ENCODE measurements at regions not wholly inside any gene's neighbourhood (a gene's known extent, or its start where the extent isn't known, plus 50 kb on each side); places are given as distances from the start of the nearest gene placed in this dataset.

GRCh38 chr2:611519-611918 lies 65.7 kb downstream of the TMEM18 start:
- no peak for ATAC-seq (replicated peaks in 6 of 8)
- Histone ChIP-seq H3K4me3 (no peak overlapping the region), H3K4me1 (replicated peaks in 1 of 2) (peaks cover 9% of the 10 kb centered on the region in 2 donors), H3K27ac (no peak overlapping the region)
- in situ Hi-C loops (cut with MboI; ENCODE audit: low pct_unique_long_range_greater_than_20kb in 2 of 9, low sequenced_read_pairs in 9 of 9, unreplicated experiment in 9 of 9) = no loop called here
- 33 to 100% (median 81%) methylated on average over 1 to 4 of the region's 5 CpGs; no CpG with 5 or more reads in 3 of the 10 experiments for WGBS, 10 experiments

- in situ Hi-C loops (cut with MboI; ENCODE audit: low pct_unique_long_range_greater_than_20kb in 2 of 9, low sequenced_read_pairs in 9 of 9, unreplicated experiment in 9 of 9) = no loop called here
- peaks cover 9% of the 10 kb centered on the region in 2 donors for H3K4me1 ChIP-seq (replicated peaks in 1 of 2)
- no peak overlapping the region for H3K27ac ChIP-seq
- WGBS, 10 experiments = 26 to 100% (median 58%) methylated on average over 1 to 3 of the region's 3 CpGs; no CpG with 5 or more reads in 3 of the 10 experiments
- H3K4me3 ChIP-seq = no peak overlapping the region
- ATAC-seq (replicated peaks in 6 of 8) = peak in 5 of 8 experiments; percentile 48 to 73 (median 50)
These were observed 66.7 kb downstream of the TMEM18 start for GRCh38 chr2:610491-610890.

- in situ Hi-C loops (cut with MboI; ENCODE audit: low pct_unique_long_range_greater_than_20kb in 2 of 9, low sequenced_read_pairs in 9 of 9, unreplicated experiment in 9 of 9) = no loop called here
- 60 to 100% (median 82%) methylated on average over 1 to 2 of the region's 8 CpGs; no CpG with 5 or more reads in 7 of the 10 experiments for WGBS, 10 experiments
- no peak overlapping the region for H3K4me3 ChIP-seq
- H3K27ac ChIP-seq = no peak overlapping the region
- no peak for ATAC-seq (replicated peaks in 6 of 8)
- peaks cover 9% of the 10 kb centered on the region in 2 donors for H3K4me1 ChIP-seq (replicated peaks in 1 of 2)
These were observed 67.3 kb downstream of the TMEM18 start for GRCh38 chr2:609881-610280.

GRCh38 chr2:609449-609848 lies 67.8 kb downstream of the TMEM18 start:
- in situ Hi-C loops (cut with MboI; ENCODE audit: low pct_unique_long_range_greater_than_20kb in 2 of 9, low sequenced_read_pairs in 9 of 9, unreplicated experiment in 9 of 9) = no loop called here
- Histone ChIP-seq H3K27ac (no peak overlapping the region), H3K4me3 (no peak overlapping the region), H3K4me1 (replicated peaks in 1 of 2) (peaks cover 9% of the 10 kb centered on the region in 2 donors)
- WGBS, 10 experiments = 79 to 100% (median 88%) methylated on average over 2 to 10 of the region's 10 CpGs; no CpG with 5 or more reads in 4 of the 10 experiments
- ATAC-seq (replicated peaks in 6 of 8) = no peak

- ATAC-seq (replicated peaks in 6 of 8) = no peak
- no peak overlapping the region for H3K4me3 ChIP-seq
- 0 to 100% (median 92%) methylated on average over 1 of the region's 7 CpGs; no CpG with 5 or more reads in 6 of the 10 experiments for WGBS, 10 experiments
These were observed 68.5 kb downstream of the TMEM18 start for GRCh38 chr2:608711-609110.

GRCh38 chr2:608297-608696 lies 68.9 kb downstream of the TMEM18 start:
- Histone ChIP-seq H3K27ac (no peak overlapping the region), H3K4me3 (no peak overlapping the region), H3K4me1 (replicated peaks in 1 of 2) (peaks cover 9% of the 10 kb centered on the region in 2 donors)
- in situ Hi-C loops (cut with MboI; ENCODE audit: low pct_unique_long_range_greater_than_20kb in 2 of 9, low sequenced_read_pairs in 9 of 9, unreplicated experiment in 9 of 9) = no loop called here
- no peak for ATAC-seq (replicated peaks in 6 of 8)
- WGBS, 10 experiments = 6 to 89% (median 60%) methylated on average over 1 to 4 of the region's 6 CpGs; no CpG with 5 or more reads in 3 of the 10 experiments

More at GRCh38 chr2:608711-609110, 68.5 kb downstream of the TMEM18 start:
- peaks cover 9% of the 10 kb centered on the region in 2 donors for H3K4me1 ChIP-seq (replicated peaks in 1 of 2)
- H3K27ac ChIP-seq = no peak overlapping the region
- in situ Hi-C loops (cut with MboI; ENCODE audit: low pct_unique_long_range_greater_than_20kb in 2 of 9, low sequenced_read_pairs in 9 of 9, unreplicated experiment in 9 of 9) = no loop called here

- Histone ChIP-seq H3K27ac (no peak overlapping the region), H3K4me1 (replicated peaks in 1 of 2) (peaks cover 9% of the 10 kb centered on the region in 2 donors), H3K4me3 (no peak overlapping the region)
- in situ Hi-C loops (cut with MboI; ENCODE audit: low pct_unique_long_range_greater_than_20kb in 2 of 9, low sequenced_read_pairs in 9 of 9, unreplicated experiment in 9 of 9) = no loop called here
- ATAC-seq (replicated peaks in 6 of 8) = no peak
- WGBS, 10 experiments = 20 to 100% (median 66%) methylated on average over 1 to 4 of the region's 4 CpGs; no CpG with 5 or more reads in 4 of the 10 experiments
These were observed 69.5 kb downstream of the TMEM18 start for GRCh38 chr2:607709-608108.

GRCh38 chr2:607172-607571 lies 70.0 kb downstream of the TMEM18 start:
- WGBS, 10 experiments = 19 to 100% (median 81%) methylated on average over 1 to 6 of the region's 9 CpGs; no CpG with 5 or more reads in 3 of the 10 experiments
- H3K4me1 ChIP-seq (replicated peaks in 1 of 2) = peaks cover 9% of the 10 kb centered on the region in 2 donors
- H3K4me3 ChIP-seq = no peak overlapping the region
- ATAC-seq (replicated peaks in 6 of 8) = no peak
- no peak overlapping the region for H3K27ac ChIP-seq
- in situ Hi-C loops (cut with MboI; ENCODE audit: low pct_unique_long_range_greater_than_20kb in 2 of 9, low sequenced_read_pairs in 9 of 9, unreplicated experiment in 9 of 9) = no loop called here

- ATAC-seq (replicated peaks in 6 of 8) = no peak
- 44 to 92% (median 76%) methylated on average over 2 to 9 of the region's 24 CpGs; no CpG with 5 or more reads in 3 of the 10 experiments for WGBS, 10 experiments
- peaks cover 9% of the 10 kb centered on the region in 2 donors for H3K4me1 ChIP-seq (replicated peaks in 1 of 2)
- H3K4me3 ChIP-seq = no peak overlapping the region
- in situ Hi-C loops (cut with MboI; ENCODE audit: low pct_unique_long_range_greater_than_20kb in 2 of 9, low sequenced_read_pairs in 9 of 9, unreplicated experiment in 9 of 9) = no loop called here
- no peak overlapping the region for H3K27ac ChIP-seq
These were observed 71.3 kb downstream of the TMEM18 start for GRCh38 chr2:605674-606608.

GRCh38 chr2:604854-605524 lies 72.2 kb downstream of the TMEM18 start:
- H3K27ac ChIP-seq = no peak overlapping the region
- no peak overlapping the region for H3K4me3 ChIP-seq
- 60 to 100% (median 88%) methylated on average over 1 of the region's 2 CpGs; no CpG with 5 or more reads in 7 of the 10 experiments for WGBS, 10 experiments
- in situ Hi-C loops (cut with MboI; ENCODE audit: low pct_unique_long_range_greater_than_20kb in 2 of 9, low sequenced_read_pairs in 9 of 9, unreplicated experiment in 9 of 9) = no loop called here
- ATAC-seq (replicated peaks in 6 of 8) = no peak
- H3K4me1 ChIP-seq (replicated peaks in 1 of 2) = peaks cover 2 to 9% of the 10 kb centered on the region in 2 donors

- ATAC-seq (replicated peaks in 6 of 8) = no peak
- Histone ChIP-seq H3K4me1 (replicated peaks in 1 of 2) (peaks cover 0 to 3% of the 10 kb centered on the region in 2 donors), H3K4me3 (no peak overlapping the region), H3K27ac (no peak overlapping the region)
- in situ Hi-C loops (cut with MboI; ENCODE audit: low pct_unique_long_range_greater_than_20kb in 2 of 9, low sequenced_read_pairs in 9 of 9, unreplicated experiment in 9 of 9) = no loop called here
- 86 to 96% (median 90%) methylated on average over 2 to 8 of the region's 9 CpGs; no CpG with 5 or more reads in 7 of the 10 experiments for WGBS, 10 experiments
These were observed 72.8 kb downstream of the TMEM18 start for GRCh38 chr2:604385-604784.

- H3K27ac ChIP-seq = no peak overlapping the region
- H3K4me3 ChIP-seq = no peak overlapping the region
- in situ Hi-C loops (cut with MboI; ENCODE audit: low pct_unique_long_range_greater_than_20kb in 2 of 9, low sequenced_read_pairs in 9 of 9, unreplicated experiment in 9 of 9) = no loop called here
- 18 to 100% (median 90%) methylated on average over 1 to 6 of the region's 8 CpGs; no CpG with 5 or more reads in 5 of the 10 experiments for WGBS, 10 experiments
- ATAC-seq (replicated peaks in 6 of 8) = peak in 1 of 8 experiments; percentile 20
- H3K4me1 ChIP-seq (replicated peaks in 1 of 2) = no peaks in the 10 kb centered on the region
These were observed 73.3 kb downstream of the TMEM18 start for GRCh38 chr2:603869-604268.

GRCh38 chr2:603427-603826 lies 73.8 kb downstream of the TMEM18 start:
- 36 to 89% (median 77%) methylated on average over 1 to 4 of the region's 5 CpGs; no CpG with 5 or more reads in 4 of the 10 experiments for WGBS, 10 experiments
- peak in 2 of 8 experiments; percentile 20 to 44 for ATAC-seq (replicated peaks in 6 of 8)
- in situ Hi-C loops (cut with MboI; ENCODE audit: low pct_unique_long_range_greater_than_20kb in 2 of 9, low sequenced_read_pairs in 9 of 9, unreplicated experiment in 9 of 9) = no loop called here

More at GRCh38 chr2:603427-603826, 73.8 kb downstream of the TMEM18 start:
- Histone ChIP-seq H3K4me3 (no peak overlapping the region), H3K4me1 (replicated peaks in 1 of 2) (no peaks in the 10 kb centered on the region), H3K27ac (no peak overlapping the region)
